Left colon (tissue), 2 donors: ENCODE measurements at regions not wholly inside any gene's neighbourhood (a gene's known extent, or its start where the extent isn't known, plus 50 kb on each side); places are given as distances from the start of the nearest gene placed in this dataset.
"Not testable (repeated sequence)": the region's sequence is repeated elsewhere in the genome, so short reads cannot be mapped to it uniquely, and the experiment has no call there.

Experiments
- ATAC-seq: fragments of 200-7000 bp; cut with Tn5 transposase; one replicate; pipeline ENCODE4 v1.9.1; 2020; ENCODE audit warnings: mild to moderate bottlenecking, moderate library complexity
- DNase-seq, 2 donors: peaks; one replicate each; pipeline ENCODE4 v3.0.0-alpha.2; 2020
- intact Hi-C, 2 donors: fragments of 100-400 bp; cut with DNase I in 1 of 2; cut with micrococcal nuclease in 1 of 2; formaldehyde crosslinking; loops; one replicate each; pipeline versions ENCODE4 v1.11.2 to v1.14.0; 2022; cut with DNase I, micrococcal nuclease
- donor health status: DM: no; HTN: no; CAD: no.
- donor health status: DM: yes; HTN: yes; CAD: no.

GRCh38 chr20:40634891-40635290 lies 54.1 kb downstream of the MAFB start:
- ATAC-seq: no peak
- intact Hi-C loops: no loop called here
- no peak for DNase-seq

GRCh38 chr20:40633123-40633850 lies 55.7 kb downstream of the MAFB start:
- ATAC-seq (no peak), DNase-seq (no peak)
- intact Hi-C loops: no loop called here

GRCh38 chr20:40632346-40632976 lies 56.6 kb downstream of the MAFB start:
- intact Hi-C loops: no loop called here
- DNase-seq: no peak
- peak; percentile 52 for ATAC-seq

- intact Hi-C loops: no loop called here
- DNase-seq (no peak), ATAC-seq (no peak)
Observed at GRCh38 chr20:40631119-40631631, 57.9 kb downstream of the MAFB start.

- intact Hi-C loops: no loop called here
- ATAC-seq (no peak), DNase-seq (no peak)
Observed at GRCh38 chr20:40630713-40631112, 58.3 kb downstream of the MAFB start.

GRCh38 chr20:40630099-40630498 lies 58.9 kb downstream of the MAFB start:
- DNase-seq (no peak), ATAC-seq (no peak)
- intact Hi-C loops: no loop called here

GRCh38 chr20:40628877-40629276 lies 60.2 kb downstream of the MAFB start:
- ATAC-seq: no peak
- intact Hi-C loops: no loop called here
- DNase-seq: no peak

- ATAC-seq, intact Hi-C loops, DNase-seq: not testable (repeated sequence)
Observed at GRCh38 chr20:40619053-40619452, 70.0 kb downstream of the MAFB start.

- DNase-seq (no peak), ATAC-seq (no peak)
- intact Hi-C loops: no loop called here
Observed at GRCh38 chr20:40617594-40617993, 71.4 kb downstream of the MAFB start.

GRCh38 chr20:40612837-40613236 lies 76.2 kb downstream of the MAFB start:
- intact Hi-C loops: no loop called here
- ATAC-seq (no peak), DNase-seq (no peak)

GRCh38 chr20:40612247-40612646 lies 76.8 kb downstream of the MAFB start:
- no peak for DNase-seq
- intact Hi-C loops: no loop called here
- ATAC-seq: no peak

GRCh38 chr20:40610730-40611129 lies 78.3 kb downstream of the MAFB start:
- no peak for ATAC-seq
- intact Hi-C loops: no loop called here
- no peak for DNase-seq

- DNase-seq (no peak), ATAC-seq (no peak)
- intact Hi-C loops: no loop called here
Observed at GRCh38 chr20:40607927-40608326, 81.1 kb downstream of the MAFB start.

GRCh38 chr20:40606660-40607059 lies 82.4 kb downstream of the MAFB start:
- intact Hi-C loops: no loop called here
- ATAC-seq: no peak
- DNase-seq: no peak

GRCh38 chr20:40606237-40606636 lies 82.8 kb downstream of the MAFB start:
- DNase-seq (no peak), ATAC-seq (no peak)
- intact Hi-C loops: no loop called here

- no peak for DNase-seq
- intact Hi-C loops: no loop called here
- no peak for ATAC-seq
Observed at GRCh38 chr20:40604416-40604815, 84.6 kb downstream of the MAFB start.

GRCh38 chr20:40603057-40603651 lies 85.9 kb downstream of the MAFB start:
- DNase-seq (no peak), ATAC-seq (no peak)
- intact Hi-C loops: no loop called here

- intact Hi-C loops: no loop called here
- DNase-seq: no peak
- ATAC-seq: no peak
Observed at GRCh38 chr20:40602381-40602780, 86.7 kb downstream of the MAFB start.

- intact Hi-C loops: no loop called here
- ATAC-seq (peak; percentile 79), DNase-seq (peak in 1 of 2 donors; percentile 17)
Observed at GRCh38 chr20:40600441-40601219, 88.4 kb downstream of the MAFB start.
